ENCODE measurements at regions not wholly inside any gene's neighbourhood (a gene's known extent, or its start where the extent isn't known, plus 50 kb on each side); places are given as distances from the start of the nearest gene placed in this dataset.

DNA sequence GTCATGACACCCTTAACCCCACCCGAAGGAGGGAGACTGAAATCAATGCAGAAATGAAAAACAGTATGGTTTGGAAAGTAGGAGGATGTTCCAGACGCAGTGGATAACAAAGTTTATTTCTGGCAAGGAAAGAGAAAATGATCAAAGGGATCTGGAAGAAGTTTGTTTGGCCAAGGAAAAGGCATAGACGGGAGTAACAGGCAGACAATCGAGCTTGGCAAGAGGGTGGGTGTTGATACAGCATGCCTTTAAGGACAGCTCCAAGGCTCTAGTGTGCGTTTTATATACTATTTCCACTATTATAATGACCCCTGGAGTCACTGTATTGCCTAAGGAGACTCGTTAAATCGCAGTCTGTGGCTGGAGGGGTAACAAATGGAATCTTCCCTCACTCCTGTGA, 303.7 kb upstream of the RUNX1 start:
- DNase-seq = no peak

GRCh38 chr21:35352066-35352770, 303.1 kb upstream of the RUNX1 start:
- no peak for DNase-seq

DNA sequence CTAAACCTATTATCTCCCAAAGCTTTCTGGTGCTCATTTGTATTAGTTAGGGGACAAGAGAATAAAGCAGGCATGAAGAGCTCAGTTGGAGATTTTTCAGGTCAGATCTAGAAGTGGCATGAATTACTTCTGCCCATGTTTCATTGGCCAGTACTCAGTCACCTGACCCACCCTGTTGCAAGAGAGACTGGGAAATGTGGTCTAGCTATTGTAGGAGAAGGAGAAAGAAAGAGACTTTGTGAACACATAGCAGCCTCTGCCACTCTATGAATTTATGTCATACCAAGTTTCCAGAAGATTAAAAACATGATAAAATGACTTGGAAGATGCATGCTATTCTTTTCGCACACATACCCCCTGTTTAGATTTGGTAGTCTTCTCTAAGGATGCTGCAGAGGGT, 302.3 kb upstream of the RUNX1 start:
- no peak for DNase-seq

GRCh38 chr21:35350965-35351364, 301.9 kb upstream of the RUNX1 start:
- DNase-seq = no peak

DNA sequence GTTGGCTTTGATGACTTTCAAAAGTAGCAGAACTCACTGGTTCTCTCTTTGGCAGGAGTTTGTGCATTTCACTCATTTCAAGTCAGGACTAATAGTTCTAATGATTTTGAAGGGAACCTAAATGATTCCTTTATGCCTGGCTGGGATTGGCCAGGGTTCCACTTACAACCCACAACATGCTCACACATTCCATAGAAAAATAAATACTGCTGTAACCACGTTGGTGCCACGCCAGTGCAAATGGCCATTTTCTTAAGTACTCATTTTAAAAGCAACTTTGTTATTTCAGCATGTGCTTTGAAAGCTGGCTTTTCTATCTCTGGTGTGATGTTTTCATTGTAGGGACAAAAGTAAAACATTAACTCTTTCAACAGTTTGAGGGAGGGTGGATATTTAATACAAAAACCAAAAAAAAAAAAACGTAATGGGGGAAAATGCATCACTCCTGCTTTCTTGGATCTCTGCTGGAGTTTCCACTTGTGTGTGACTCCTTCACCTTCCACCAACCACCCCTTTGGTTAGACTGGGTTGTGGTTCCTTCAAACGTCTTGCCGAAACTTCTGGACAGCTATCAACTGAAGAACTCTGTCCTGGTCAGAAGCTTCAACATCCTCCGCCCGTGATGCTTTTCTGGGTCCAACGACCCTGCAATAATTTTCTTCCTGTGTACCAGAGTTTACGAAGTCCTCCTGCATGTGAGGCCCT, 300.4 kb upstream of the RUNX1 start:
- no peak for DNase-seq

GRCh38 chr21:35348686-35349085, 299.6 kb upstream of the RUNX1 start:
- DNase-seq = no peak

GRCh38 chr21:35346697-35347096, 297.6 kb upstream of the RUNX1 start:
- no peak for DNase-seq

DNA sequence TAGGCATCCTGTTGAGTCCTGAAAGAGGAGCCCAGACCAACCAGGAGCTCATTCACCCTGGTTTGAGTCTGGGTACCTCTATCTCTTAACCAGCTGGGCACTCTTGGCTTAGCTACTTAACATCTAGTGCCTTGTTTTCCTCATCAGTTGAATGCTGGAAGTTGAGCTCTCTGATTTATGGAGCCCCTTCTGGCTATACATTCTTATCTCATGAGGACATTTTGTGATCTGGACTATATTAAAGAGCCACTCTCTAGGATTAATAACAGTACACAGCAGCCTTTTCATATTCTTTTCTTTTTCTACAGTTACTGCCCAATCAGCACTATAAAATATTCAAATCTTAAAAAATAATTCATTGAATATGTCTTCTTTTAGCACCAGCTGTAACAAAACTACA, 296.9 kb upstream of the RUNX1 start:
- no peak for DNase-seq

GRCh38 chr21:35344582-35344981, 295.5 kb upstream of the RUNX1 start:
- no peak for DNase-seq

GRCh38 chr21:35343046-35343819, 294.1 kb upstream of the RUNX1 start:
- peak; percentile 12 for DNase-seq

GRCh38 chr21:35342440-35342839, 293.3 kb upstream of the RUNX1 start:
- DNase-seq = no peak

- peak; percentile 3 for DNase-seq
Measured at GRCh38 chr21:35340273-35340672, 291.2 kb upstream of the RUNX1 start.

DNA sequence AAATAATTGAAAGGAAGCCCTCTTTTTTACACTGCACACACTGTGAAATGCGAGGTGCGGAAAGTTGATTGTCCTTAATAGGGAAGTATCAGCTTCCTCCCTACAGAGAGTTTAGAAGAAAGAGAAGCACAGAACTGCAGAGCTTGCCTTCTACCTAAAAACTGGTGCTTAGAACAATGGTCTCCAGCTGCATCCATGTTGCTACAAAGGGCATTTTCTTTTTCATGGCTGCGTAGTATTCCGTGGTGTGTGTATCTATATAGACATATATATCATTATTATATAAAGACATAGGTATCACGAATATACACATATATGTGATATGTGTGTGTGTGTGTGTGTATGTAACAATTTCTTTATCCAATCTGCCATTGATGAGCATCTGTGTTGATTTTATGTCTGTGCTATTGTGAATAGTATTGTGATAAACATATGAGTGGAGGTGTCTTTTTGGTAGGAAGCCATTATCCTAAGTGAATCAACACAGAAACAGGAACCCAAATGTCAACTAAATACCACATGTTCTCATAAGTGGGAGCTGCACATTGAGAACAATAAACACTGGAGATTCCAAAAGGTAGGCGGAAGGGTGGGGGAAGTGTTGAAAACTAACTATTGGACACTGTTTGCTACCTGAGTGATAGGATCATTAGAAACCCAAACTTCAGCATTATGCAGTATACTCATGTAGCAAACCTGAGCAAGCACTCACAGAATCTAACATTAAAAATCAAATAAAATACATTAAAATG, 290.0 kb upstream of the RUNX1 start:
- no peak for DNase-seq

DNA sequence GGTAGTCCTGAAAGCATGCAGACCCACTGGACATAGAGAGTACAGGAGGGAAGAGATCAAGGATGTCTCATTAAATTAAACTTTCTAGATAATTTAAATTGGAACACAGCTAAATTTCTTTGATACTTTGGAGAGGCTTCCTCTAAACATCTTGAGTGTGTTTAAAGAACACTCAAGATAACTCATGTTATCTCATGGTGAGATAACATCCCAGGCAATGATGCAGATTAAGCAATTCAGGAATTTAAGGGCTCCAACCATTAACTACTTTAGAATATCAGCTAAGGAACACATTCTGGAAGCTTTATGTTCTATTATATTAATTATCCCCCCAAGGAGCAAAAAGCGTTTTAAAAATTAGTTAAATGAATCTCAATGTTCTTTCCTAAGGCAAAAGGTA, 289.2 kb upstream of the RUNX1 start:
- DNase-seq = no peak

DNA sequence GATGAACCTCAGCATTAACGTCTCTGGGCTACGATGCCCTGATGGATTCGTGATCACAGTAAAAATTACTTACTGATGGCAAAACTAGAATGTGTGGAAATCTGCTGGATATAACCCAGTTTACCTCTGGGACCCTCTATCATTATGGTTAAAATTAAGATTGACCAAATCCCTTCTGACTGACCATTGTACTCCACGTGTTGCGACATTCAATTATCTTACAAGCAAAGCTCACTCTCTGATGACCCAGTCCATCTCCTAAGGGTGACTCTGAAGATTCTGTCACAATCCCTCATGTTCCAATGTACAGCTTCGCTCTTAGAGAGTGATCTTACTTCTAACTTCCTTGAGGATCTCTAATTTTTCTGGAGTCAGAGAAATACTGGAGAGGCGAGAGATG, 288.5 kb upstream of the RUNX1 start:
- DNase-seq = no peak

DNA sequence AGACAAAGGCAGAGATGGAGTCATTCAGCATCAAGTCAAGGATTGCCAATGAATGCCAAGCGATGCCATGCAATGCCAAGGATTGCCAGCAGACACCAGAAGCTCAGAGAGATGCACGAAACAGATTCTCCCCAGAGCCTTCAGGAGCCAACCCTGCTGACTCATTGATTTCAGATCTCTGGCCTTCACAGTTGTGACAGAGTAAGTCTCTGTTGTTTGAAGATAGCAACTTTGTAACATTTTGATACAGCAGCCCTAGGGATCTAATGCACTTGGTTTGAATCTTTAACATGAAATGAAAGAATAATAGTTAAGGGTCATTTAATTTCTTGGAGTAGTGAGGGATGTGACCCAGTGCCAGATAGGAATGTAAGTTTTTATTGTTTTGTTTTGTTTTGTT, 287.4 kb upstream of the RUNX1 start:
- no peak for DNase-seq

- DNase-seq = no peak
Measured at GRCh38 chr21:35335951-35336446, 286.9 kb upstream of the RUNX1 start.

- DNase-seq = no peak
Measured at GRCh38 chr21:35333831-35334618, 284.9 kb upstream of the RUNX1 start.

GRCh38 chr21:35332841-35333426, 283.8 kb upstream of the RUNX1 start:
- no peak for DNase-seq

DNA sequence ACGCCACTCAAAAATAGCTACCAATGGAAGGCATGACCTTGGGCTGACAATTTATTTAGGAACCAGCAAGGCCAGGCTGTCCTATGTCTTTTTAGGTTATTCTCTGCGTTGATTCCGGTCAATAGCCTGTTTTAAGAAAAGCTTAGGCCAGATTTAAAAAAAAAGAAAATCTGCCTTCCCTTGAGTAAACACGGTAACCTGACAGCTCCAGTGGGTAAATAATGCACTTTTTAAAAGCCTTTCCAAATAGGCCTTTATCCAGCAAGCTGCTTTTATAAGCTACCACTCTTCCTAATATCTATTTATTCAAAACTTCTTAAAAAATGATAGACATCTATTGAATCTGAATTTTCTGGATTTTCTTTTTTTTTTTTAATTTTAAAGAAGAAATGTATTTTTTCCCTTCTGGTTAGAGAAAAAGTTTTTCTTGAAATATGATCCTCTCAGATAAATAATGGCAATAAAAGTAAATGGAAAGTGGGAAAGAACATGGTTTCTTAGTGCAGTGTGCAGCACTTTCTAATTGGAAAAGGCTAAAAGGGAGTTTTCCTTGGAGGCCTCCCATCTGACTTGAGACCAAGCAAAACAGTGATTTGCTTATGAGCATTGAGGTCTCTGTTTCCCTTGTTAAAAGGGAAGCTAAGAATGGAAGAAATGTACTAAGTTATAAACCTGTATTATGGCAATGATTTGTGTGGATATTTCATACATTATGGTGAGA, 281.0 kb upstream of the RUNX1 start:
- no peak for DNase-seq

- no peak for DNase-seq
Measured at GRCh38 chr21:35328856-35329455, 279.9 kb upstream of the RUNX1 start.
